ENCODE measurements at regions not wholly inside any gene's neighbourhood (a gene's known extent, or its start where the extent isn't known, plus 50 kb on each side); places are given as distances from the start of the nearest gene placed in this dataset.

GRCh38 chr12:76259106-76259505 lies 89.1 kb downstream of the BBS10 start:
- no peak for DNase-seq (ENCODE audit: low read depth in 1 of 2, low spot score in 1 of 2)

GRCh38 chr12:76256904-76257303 lies 91.3 kb downstream of the BBS10 start:
- DNase-seq (ENCODE audit: low read depth in 1 of 2, low spot score in 1 of 2): no peak

GRCh38 chr12:76256321-76256720 lies 91.9 kb downstream of the BBS10 start:
- no peak for DNase-seq (ENCODE audit: low read depth in 1 of 2, low spot score in 1 of 2)

GRCh38 chr12:76255692-76256091 lies 92.5 kb downstream of the BBS10 start:
- no peak for DNase-seq (ENCODE audit: low read depth in 1 of 2, low spot score in 1 of 2)

GRCh38 chr12:76255281-76255680 lies 92.9 kb downstream of the BBS10 start:
- DNase-seq (ENCODE audit: low read depth in 1 of 2, low spot score in 1 of 2): no peak

GRCh38 chr12:76252031-76252430 lies 96.2 kb downstream of the BBS10 start:
- no peak for DNase-seq (ENCODE audit: low read depth in 1 of 2, low spot score in 1 of 2)

- DNase-seq (ENCODE audit: low read depth in 1 of 2, low spot score in 1 of 2): no peak
Observed at GRCh38 chr12:76250256-76250655, 98.0 kb downstream of the BBS10 start.

GRCh38 chr12:76249501-76249900 lies 98.7 kb downstream of the BBS10 start:
- DNase-seq (ENCODE audit: low read depth in 1 of 2, low spot score in 1 of 2): no peak

GRCh38 chr12:76247992-76248391 lies 100.2 kb downstream of the BBS10 start:
- DNase-seq (ENCODE audit: low read depth in 1 of 2, low spot score in 1 of 2): no peak

- no peak for DNase-seq (ENCODE audit: low read depth in 1 of 2, low spot score in 1 of 2)
Observed at GRCh38 chr12:76247026-76247646, 101.1 kb downstream of the BBS10 start.

GRCh38 chr12:76246611-76247010 lies 101.6 kb downstream of the BBS10 start:
- no peak for DNase-seq (ENCODE audit: low read depth in 1 of 2, low spot score in 1 of 2)

GRCh38 chr12:76244300-76244699 lies 103.9 kb downstream of the BBS10 start:
- DNase-seq (ENCODE audit: low read depth in 1 of 2, low spot score in 1 of 2): no peak

- DNase-seq (ENCODE audit: low read depth in 1 of 2, low spot score in 1 of 2): no peak
Observed at GRCh38 chr12:76242813-76243550, 105.2 kb downstream of the BBS10 start.

- DNase-seq (ENCODE audit: low read depth in 1 of 2, low spot score in 1 of 2): no peak
Observed at GRCh38 chr12:76241371-76241770, 106.8 kb downstream of the BBS10 start.

- DNase-seq (ENCODE audit: low read depth in 1 of 2, low spot score in 1 of 2): no peak
Observed at GRCh38 chr12:76240281-76240680, 107.9 kb downstream of the BBS10 start.

- no peak for DNase-seq (ENCODE audit: low read depth in 1 of 2, low spot score in 1 of 2)
Observed at GRCh38 chr12:76238688-76239087, 109.5 kb downstream of the BBS10 start.

- DNase-seq (ENCODE audit: low read depth in 1 of 2, low spot score in 1 of 2): no peak
Observed at GRCh38 chr12:76237086-76237701, 111.0 kb downstream of the BBS10 start.

GRCh38 chr12:76236640-76237039 lies 111.6 kb downstream of the BBS10 start:
- DNase-seq (ENCODE audit: low read depth in 1 of 2, low spot score in 1 of 2): no peak

GRCh38 chr12:76234741-76235140 lies 113.5 kb downstream of the BBS10 start:
- no peak for DNase-seq (ENCODE audit: low read depth in 1 of 2, low spot score in 1 of 2)

- no peak for DNase-seq (ENCODE audit: low read depth in 1 of 2, low spot score in 1 of 2)
Observed at GRCh38 chr12:76232013-76232412, 116.2 kb downstream of the BBS10 start.

- no peak for DNase-seq (ENCODE audit: low read depth in 1 of 2, low spot score in 1 of 2)
Observed at GRCh38 chr12:76226956-76227355, 121.3 kb downstream of the BBS10 start.

- no peak for DNase-seq (ENCODE audit: low read depth in 1 of 2, low spot score in 1 of 2)
Observed at GRCh38 chr12:76226397-76226796, 121.8 kb downstream of the BBS10 start.

Data from activated CD4-positive, alpha-beta T cell treated with anti-CD3 and anti-CD28 coated beads, Interleukin-2, amount 50 U/mL, for 24 hours (primary cell).